Epithelial cell of proximal tubule (primary cell): ENCODE measurements at regions not wholly inside any gene's neighbourhood (a gene's known extent, or its start where the extent isn't known, plus 50 kb on each side); places are given as distances from the start of the nearest gene placed in this dataset.

Experiments
- DNase-seq: peaks from one replicate; pipeline ENCODE4 v3.0.0-alpha.2; 2011; ENCODE audit warnings: low read depth
- H3K4me3 ChIP-seq: 2 replicates; pipeline ENCODE4 v1.5.1; 2011; ENCODE audit warnings: low read depth, mild to moderate bottlenecking, low read length
- CTCF ChIP-seq: conservative IDR thresholded peaks from 2 replicates; pipeline ENCODE4 v1.5.1; 2012; ENCODE audit warnings: low read depth, mild to moderate bottlenecking, low read length

- no peak for TF ChIP-seq CTCF
- no peak for DNase-seq
- H3K4me3 ChIP-seq, result no peak overlapping the region
Measured at GRCh38 chr3:27990837-27991236, 250.6 kb upstream of the CMC1 start.

- no peak for DNase-seq
- TF ChIP-seq CTCF, result no peak
- H3K4me3 ChIP-seq, result no peak overlapping the region
Measured at GRCh38 chr3:27993051-27993450, 248.4 kb upstream of the CMC1 start.

GRCh38 chr3:28000608-28001007, 240.8 kb upstream of the CMC1 start:
- H3K4me3 ChIP-seq, result no peak overlapping the region
- TF ChIP-seq CTCF, result no peak
- no peak for DNase-seq

- TF ChIP-seq CTCF, result no peak
- H3K4me3 ChIP-seq, result no peak overlapping the region
- DNase-seq, result no peak
Measured at GRCh38 chr3:28008235-28008634, 233.2 kb upstream of the CMC1 start.

- TF ChIP-seq CTCF, result no peak
- no peak for DNase-seq
- no peak overlapping the region for H3K4me3 ChIP-seq
Measured at GRCh38 chr3:28012830-28013229, 228.6 kb upstream of the CMC1 start.

- no peak for DNase-seq
- TF ChIP-seq CTCF, result no peak
- no peak overlapping the region for H3K4me3 ChIP-seq
Measured at GRCh38 chr3:28013864-28014473, 227.4 kb upstream of the CMC1 start.

- DNase-seq, result no peak
- TF ChIP-seq CTCF, result no peak
- no peak overlapping the region for H3K4me3 ChIP-seq
Measured at GRCh38 chr3:28018925-28019718, 222.3 kb upstream of the CMC1 start.
